HEK293T (cell line): ENCODE measurements at regions not wholly inside any gene's neighbourhood (a gene's known extent, or its start where the extent isn't known, plus 50 kb on each side); places are given as distances from the start of the nearest gene placed in this dataset.

Source experiments
- CTCF ChIA-PET: fragments of 350-600 bp; formaldehyde crosslinking; extraction: SDS; loops from one replicate; lab custom pipeline; 2021; ENCODE audit warnings: antibody characterized with exemption, inconsistent platforms; lab: Yijun Ruan, JAX
- POLR2A ChIA-PET: fragments of 350-600 bp; formaldehyde crosslinking; extraction: SDS; loops from one replicate; lab custom pipeline; 2020; ENCODE audit warnings: antibody characterized with exemption, inconsistent platforms; lab: Yijun Ruan, JAX
- DNase-seq: peaks from one replicate; pipeline ENCODE4 v3.0.0; 2012; ENCODE audit warnings: mixed read lengths; ENCODE audit errors: extremely low spot score
- ARNT ChIP-seq: fragments of 450-650 bp; IDR thresholded peaks from 2 replicates; pipeline ENCODE4 v1.6.1; 2017; ENCODE audit warnings: mild to moderate bottlenecking
- BHLHE40 ChIP-seq: fragments of 450-650 bp; IDR thresholded peaks from 2 replicates; pipeline ENCODE4 v1.6.1; 2016; ENCODE audit warnings: mild to moderate bottlenecking, moderate library complexity, borderline replicate concordance
- CTBP1 ChIP-seq: fragments of 450-650 bp; IDR thresholded peaks from 2 replicates; pipeline ENCODE4 v1.6.1; 2016; ENCODE audit warnings: borderline replicate concordance
- ELF4 ChIP-seq: fragments of 450-650 bp; IDR thresholded peaks from 2 replicates; pipeline ENCODE4 v1.6.1; 2017; ENCODE audit warnings: antibody characterized with exemption
- FOXA1 ChIP-seq: fragments of 450-650 bp; IDR thresholded peaks from 2 replicates; pipeline ENCODE4 v1.6.1; 2016; ENCODE audit warnings: mild to moderate bottlenecking
- FOXK2 ChIP-seq: fragments of 450-650 bp; IDR thresholded peaks from 2 replicates; pipeline ENCODE4 v1.6.1; 2016; ENCODE audit warnings: mild to moderate bottlenecking
- FOXM1 ChIP-seq: fragments of 450-650 bp; IDR thresholded peaks from 2 replicates; pipeline ENCODE4 v1.6.1; 2017; ENCODE audit warnings: mild to moderate bottlenecking, borderline replicate concordance
- HDGF ChIP-seq: fragments of 450-650 bp; IDR thresholded peaks from 2 replicates; pipeline ENCODE4 v1.6.1; 2017; ENCODE audit warnings: antibody characterized with exemption, borderline replicate concordance
- L3MBTL2 ChIP-seq: fragments of 450-650 bp; conservative IDR thresholded peaks from 2 replicates; pipeline ENCODE4 v1.6.1; 2016; ENCODE audit warnings: mild to moderate bottlenecking
- LEF1 ChIP-seq: fragments of 450-650 bp; IDR thresholded peaks from 2 replicates; pipeline ENCODE4 v1.6.1; 2017; ENCODE audit warnings: mild to moderate bottlenecking, borderline replicate concordance
- NFRKB ChIP-seq: fragments of 450-650 bp; IDR thresholded peaks from 2 replicates; pipeline ENCODE4 v1.6.1; 2016; ENCODE audit warnings: mild to moderate bottlenecking, moderate library complexity
- PKNOX1 ChIP-seq: fragments of 450-650 bp; IDR thresholded peaks from 2 replicates; pipeline ENCODE4 v1.6.1; 2016
- SP1 ChIP-seq: fragments of 450-650 bp; IDR thresholded peaks from 2 replicates; pipeline ENCODE4 v1.6.1; 2017
- SUZ12 ChIP-seq: fragments of 450-650 bp; IDR thresholded peaks from 2 replicates; pipeline ENCODE4 v1.6.1; 2016; ENCODE audit warnings: mild to moderate bottlenecking
- TARDBP ChIP-seq: fragments of 450-650 bp; IDR thresholded peaks from 2 replicates; pipeline ENCODE4 v1.6.1; 2016
- ZNF384 ChIP-seq: fragments of 450-650 bp; IDR thresholded peaks from 2 replicates; pipeline ENCODE4 v1.6.1; 2016

GRCh38 chr15:46555547-46555946, 920.7 kb downstream of the SQOR start:
- DNase-seq = no peak
- TF ChIP-seq BHLHE40 (no peak), TARDBP (no peak), ZNF384 (no peak), NFRKB (no peak), SP1 (no peak), L3MBTL2 (no peak), CTBP1 (no peak), PKNOX1 (no peak), FOXA1 (no peak)
- ChIA-PET POLR2A (no interaction called here), CTCF (no interaction called here)

- TF ChIP-seq ZNF384 (no peak), ARNT (no peak), L3MBTL2 (no peak), SP1 (no peak), TARDBP (no peak), ELF4 (no peak), FOXA1 (no peak), PKNOX1 (no peak), NFRKB (no peak)
- POLR2A ChIA-PET = no interaction called here
- CTCF ChIA-PET = no interaction called here
- no peak for DNase-seq
Observed at GRCh38 chr15:46556010-46556409, 921.2 kb downstream of the SQOR start.

GRCh38 chr15:46556559-46557379, 921.9 kb downstream of the SQOR start:
- TF ChIP-seq L3MBTL2 (no peak), BHLHE40 (no peak), LEF1 (no peak), ARNT (no peak), ELF4 (no peak), SP1 (no peak), NFRKB (no peak), ZNF384 (no peak), SUZ12 (no peak), FOXA1 (no peak), TARDBP (no peak)
- CTCF ChIA-PET = no interaction called here
- POLR2A ChIA-PET = no interaction called here
- no peak for DNase-seq

GRCh38 chr15:46567968-46568367, 933.1 kb downstream of the SQOR start:
- CTCF ChIA-PET = no interaction called here

GRCh38 chr15:46569781-46570180, 935.0 kb downstream of the SQOR start:
- ChIA-PET CTCF (no interaction called here), POLR2A (no interaction called here)
- DNase-seq = no peak
- TF ChIP-seq LEF1 = no peak
- no peak for TF ChIP-seq ZNF384
- no peak for TF ChIP-seq TARDBP
- no peak for TF ChIP-seq SP1
- no peak for TF ChIP-seq FOXM1
- no peak for TF ChIP-seq FOXA1
- TF ChIP-seq ELF4 = no peak
- no peak for TF ChIP-seq BHLHE40
- no peak for TF ChIP-seq HDGF
- TF ChIP-seq L3MBTL2 = no peak
- TF ChIP-seq NFRKB = no peak
- no peak for TF ChIP-seq CTBP1

More at GRCh38 chr15:46567968-46568367, 933.1 kb downstream of the SQOR start:
- POLR2A ChIA-PET = no interaction called here
- no peak for TF ChIP-seq L3MBTL2
- no peak for TF ChIP-seq FOXK2
- TF ChIP-seq TARDBP = no peak
- TF ChIP-seq FOXM1 = no peak
- TF ChIP-seq PKNOX1 = no peak
- TF ChIP-seq SP1 = no peak
- TF ChIP-seq ARNT = no peak
- no peak for TF ChIP-seq LEF1
- no peak for TF ChIP-seq CTBP1
- TF ChIP-seq FOXA1 = no peak
- no peak for TF ChIP-seq ZNF384
- TF ChIP-seq NFRKB = no peak
- TF ChIP-seq ELF4 = no peak
- no peak for TF ChIP-seq SUZ12
- no peak for TF ChIP-seq HDGF
- DNase-seq = no peak

- DNase-seq = no peak
- ChIA-PET POLR2A (no interaction called here), CTCF (no interaction called here)
- TF ChIP-seq HDGF = no peak
- no peak for TF ChIP-seq SP1
- TF ChIP-seq CTBP1 = no peak
- no peak for TF ChIP-seq L3MBTL2
- no peak for TF ChIP-seq BHLHE40
- no peak for TF ChIP-seq NFRKB
- no peak for TF ChIP-seq FOXA1
- no peak for TF ChIP-seq ZNF384
- TF ChIP-seq LEF1 = no peak
- TF ChIP-seq TARDBP = no peak
- TF ChIP-seq ARNT = no peak
- TF ChIP-seq SUZ12 = no peak
Observed at GRCh38 chr15:46576646-46577395, 942.0 kb downstream of the SQOR start.
